ENCODE measurements at regions not wholly inside any gene's neighbourhood (a gene's known extent, or its start where the extent isn't known, plus 50 kb on each side); places are given as distances from the start of the nearest gene placed in this dataset.
A peak's percentile ranks its signal among the peaks of the same experiment; 100 is the strongest.

GRCh38 chr3:38960953-38961622, 90.7 kb downstream of the SCN11A start:
- Histone ChIP-seq H3K27ac (replicated peaks) (no peak overlapping the region), H3K27me3 (ENCODE audit: insufficient read depth, poor library complexity, severe bottlenecking) (no peaks in the 10 kb centered on the region), H3K4me3 (replicated peaks; ENCODE audit: insufficient read depth, low read length) (no peak overlapping the region)
- peak; percentile 80 for TF ChIP-seq CTCF (IDR thresholded peaks at IDR 0.05; ENCODE audit: insufficient read depth, low read length)
- TF ChIP-seq REST (IDR thresholded peaks at IDR 0.05; ENCODE audit: insufficient replicate concordance, low read depth): no peak
- no peak for TF ChIP-seq POLR2AphosphoS5 (IDR thresholded peaks at IDR 0.05; ENCODE audit: low read depth)
- TF ChIP-seq GABPA (IDR thresholded peaks at IDR 0.05; ENCODE audit: low read depth): no peak
- TF ChIP-seq SPI1 (IDR thresholded peaks at IDR 0.05; ENCODE audit: borderline replicate concordance, low read depth): no peak
- peak; percentile 28 to 43 for DNase-seq (ENCODE audit: low read depth in 1 of 2, low spot score in 1 of 2)

- TF ChIP-seq REST (IDR thresholded peaks at IDR 0.05; ENCODE audit: insufficient replicate concordance, low read depth) (no peak), POLR2AphosphoS5 (IDR thresholded peaks at IDR 0.05; ENCODE audit: low read depth) (no peak), CTCF (IDR thresholded peaks at IDR 0.05; ENCODE audit: insufficient read depth, low read length) (no peak), SPI1 (IDR thresholded peaks at IDR 0.05; ENCODE audit: borderline replicate concordance, low read depth) (no peak), GABPA (IDR thresholded peaks at IDR 0.05; ENCODE audit: low read depth) (no peak)
- H3K4me3 ChIP-seq (replicated peaks; ENCODE audit: insufficient read depth, low read length): no peak overlapping the region
- DNase-seq (ENCODE audit: low read depth in 1 of 2, low spot score in 1 of 2): no peak
- H3K27ac ChIP-seq (replicated peaks): no peak overlapping the region
- H3K27me3 ChIP-seq (ENCODE audit: insufficient read depth, poor library complexity, severe bottlenecking): no peaks in the 10 kb centered on the region
Observed at GRCh38 chr3:38960042-38960622, 91.6 kb downstream of the SCN11A start.

- TF ChIP-seq POLR2AphosphoS5 (IDR thresholded peaks at IDR 0.05; ENCODE audit: low read depth) (no peak), SPI1 (IDR thresholded peaks at IDR 0.05; ENCODE audit: borderline replicate concordance, low read depth) (no peak)
- DNase-seq (ENCODE audit: low read depth in 1 of 2, low spot score in 1 of 2): no peak
- H3K27ac ChIP-seq (replicated peaks): no peak overlapping the region
- peaks cover 2% of the 10 kb centered on the region for H3K27me3 ChIP-seq (ENCODE audit: insufficient read depth, poor library complexity, severe bottlenecking)
- no peak overlapping the region for H3K4me3 ChIP-seq (replicated peaks; ENCODE audit: insufficient read depth, low read length)
Observed at GRCh38 chr3:38958026-38958720, 93.6 kb downstream of the SCN11A start.

GRCh38 chr3:38957296-38957695, 94.4 kb downstream of the SCN11A start:
- no peak for DNase-seq (ENCODE audit: low read depth in 1 of 2, low spot score in 1 of 2)
- H3K27ac ChIP-seq (replicated peaks): no peak overlapping the region
- peaks cover 2% of the 10 kb centered on the region for H3K27me3 ChIP-seq (ENCODE audit: insufficient read depth, poor library complexity, severe bottlenecking)
- TF ChIP-seq SPI1 (IDR thresholded peaks at IDR 0.05; ENCODE audit: borderline replicate concordance, low read depth): no peak
- TF ChIP-seq REST (IDR thresholded peaks at IDR 0.05; ENCODE audit: insufficient replicate concordance, low read depth): no peak
- TF ChIP-seq GABPA (IDR thresholded peaks at IDR 0.05; ENCODE audit: low read depth): no peak
- no peak for TF ChIP-seq CTCF (IDR thresholded peaks at IDR 0.05; ENCODE audit: insufficient read depth, low read length)
- no peak for TF ChIP-seq POLR2AphosphoS5 (IDR thresholded peaks at IDR 0.05; ENCODE audit: low read depth)
- H3K4me3 ChIP-seq (replicated peaks; ENCODE audit: insufficient read depth, low read length): no peak overlapping the region
